ENCODE measurements at regions not wholly inside any gene's neighbourhood (a gene's known extent, or its start where the extent isn't known, plus 50 kb on each side); places are given as distances from the start of the nearest gene placed in this dataset.

GRCh38 chr7:106811472-106811871, 53.6 kb upstream of the PIK3CG start:
- TF ChIP-seq CTCF (IDR thresholded peaks at IDR 0.05), result no peak
- intact Hi-C loops (cut with DNase I), result no loop called here
- 59 to 62% methylated on average over 3 of the region's 3 CpGs for WGBS, 2 donors
- Histone ChIP-seq H3K4me1 (peaks cover 0 to 28% (median 0%) of the 10 kb centered on the region in 9 donors), H3K9me3 (no peaks in the 10 kb centered on the region), H3K27me3 (no peaks in the 10 kb centered on the region), H3K4me3 (no peak overlapping the region), H3K36me3 (no peaks in the 10 kb centered on the region), H3K27ac (no peak overlapping the region)
- ATAC-seq (no peak), DNase-seq (no peak)

- no peaks in the 10 kb centered on the region for H3K27me3 ChIP-seq
- TF ChIP-seq CTCF (IDR thresholded peaks at IDR 0.05), result no peak
- DNase-seq (peak in 1 of 2 donors; percentile 39), ATAC-seq (peak in 7 of 8 donors; percentile 49 to 91 (median 79))
- 59 to 65% methylated on average over 4 of the region's 4 CpGs for WGBS, 2 donors
- H3K4me1 ChIP-seq, result peaks cover 0 to 28% (median 0%) of the 10 kb centered on the region in 9 donors
- no peak overlapping the region for H3K4me3 ChIP-seq
- H3K27ac ChIP-seq, result no peak overlapping the region
- H3K9me3 ChIP-seq, result no peaks in the 10 kb centered on the region
- intact Hi-C loops (cut with DNase I), result no loop called here
- no peaks in the 10 kb centered on the region for H3K36me3 ChIP-seq
Observed at GRCh38 chr7:106812027-106812643, 52.9 kb upstream of the PIK3CG start.

- no peaks in the 10 kb centered on the region for H3K27me3 ChIP-seq
- intact Hi-C loops (cut with DNase I), result no loop called here
Observed at GRCh38 chr7:106813705-106814305, 51.3 kb upstream of the PIK3CG start.

GRCh38 chr7:106814887-106815286, 50.2 kb upstream of the PIK3CG start:
- WGBS, 2 donors, result 62 to 75% methylated on average over 7 of the region's 7 CpGs
- peaks cover 0 to 28% (median 0%) of the 10 kb centered on the region in 9 donors for H3K4me1 ChIP-seq
- ATAC-seq (no peak), DNase-seq (no peak)
- H3K4me3 ChIP-seq, result no peak overlapping the region
- no peak overlapping the region for H3K27ac ChIP-seq
- intact Hi-C loops (cut with DNase I), result no loop called here
- H3K27me3 ChIP-seq, result no peaks in the 10 kb centered on the region
- H3K9me3 ChIP-seq, result no peaks in the 10 kb centered on the region
- H3K36me3 ChIP-seq, result no peaks in the 10 kb centered on the region
- no peak for TF ChIP-seq CTCF (IDR thresholded peaks at IDR 0.05)

More at GRCh38 chr7:106813705-106814305, 51.3 kb upstream of the PIK3CG start:
- peaks cover 0 to 28% (median 0%) of the 10 kb centered on the region in 9 donors for H3K4me1 ChIP-seq
- WGBS, 2 donors, result 70 to 78% methylated on average over 6 of the region's 6 CpGs
- no peak for DNase-seq
- no peak overlapping the region for H3K27ac ChIP-seq
- no peaks in the 10 kb centered on the region for H3K36me3 ChIP-seq
- no peak overlapping the region for H3K4me3 ChIP-seq
- no peaks in the 10 kb centered on the region for H3K9me3 ChIP-seq
- no peak for TF ChIP-seq CTCF (IDR thresholded peaks at IDR 0.05)
- ATAC-seq, result no peak
